Kidney epithelial cell (primary cell): ENCODE measurements at regions not wholly inside any gene's neighbourhood (a gene's known extent, or its start where the extent isn't known, plus 50 kb on each side); places are given as distances from the start of the nearest gene placed in this dataset.
"Not testable (repeated sequence)": the region's sequence is repeated elsewhere in the genome, so short reads cannot be mapped to it uniquely, and the experiment has no call there.

Source experiments
- DNase-seq: peaks from one replicate; pipeline ENCODE4 v3.0.0-alpha.2; 2010; ENCODE audit warnings: low read depth
- H3K27me3 ChIP-seq: 2 replicates; pipeline ENCODE4 v1.6.0; 2011; ENCODE audit warnings: low read length; ENCODE audit not compliant: control insufficient read depth, insufficient read depth
- H3K36me3 ChIP-seq: 2 replicates; pipeline ENCODE4 v1.5.1; 2011; ENCODE audit warnings: low read length; ENCODE audit not compliant: control insufficient read depth, insufficient read depth
- H3K4me3 ChIP-seq: 2 replicates; pipeline ENCODE4 v1.5.1; 2011; ENCODE audit warnings: low read depth, mild to moderate bottlenecking, control low read depth, low read length
- TF ChIP-seq, protein P1 (sequence below): IDR thresholded peaks from 2 replicates; pipeline ENCODE4 v1.5.1; 2011; ENCODE audit warnings: mild to moderate bottlenecking, moderate library complexity, low read length, control low read depth, inconsistent platforms; ENCODE audit not compliant: insufficient read depth, poor library complexity, severe bottlenecking

DNA sequence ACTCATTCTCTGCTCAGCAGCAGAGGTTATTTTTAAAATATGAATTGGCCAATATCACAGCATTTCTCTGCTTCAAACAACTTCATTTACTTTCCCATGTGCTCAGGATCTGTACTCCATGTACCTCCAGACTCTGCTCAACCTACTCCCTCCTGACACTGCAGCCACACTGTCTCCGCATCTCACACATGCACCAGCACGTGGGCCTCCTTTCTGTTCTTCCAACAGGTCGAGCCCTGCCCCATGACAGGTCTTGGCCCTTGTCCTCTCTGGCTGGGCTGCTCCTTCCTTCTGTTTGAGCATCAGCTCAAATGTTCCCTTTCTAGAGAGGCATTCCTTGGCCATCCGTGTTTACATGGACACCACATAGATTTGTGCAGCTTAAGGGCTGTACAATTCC, 195.7 kb downstream of the EBLN2 start:
- DNase-seq = no peak
- Histone ChIP-seq H3K27me3 (no peaks in the 10 kb centered on the region), H3K4me3 (no peak overlapping the region), H3K36me3 (no peaks in the 10 kb centered on the region)
- TF ChIP-seq, protein P1, sequence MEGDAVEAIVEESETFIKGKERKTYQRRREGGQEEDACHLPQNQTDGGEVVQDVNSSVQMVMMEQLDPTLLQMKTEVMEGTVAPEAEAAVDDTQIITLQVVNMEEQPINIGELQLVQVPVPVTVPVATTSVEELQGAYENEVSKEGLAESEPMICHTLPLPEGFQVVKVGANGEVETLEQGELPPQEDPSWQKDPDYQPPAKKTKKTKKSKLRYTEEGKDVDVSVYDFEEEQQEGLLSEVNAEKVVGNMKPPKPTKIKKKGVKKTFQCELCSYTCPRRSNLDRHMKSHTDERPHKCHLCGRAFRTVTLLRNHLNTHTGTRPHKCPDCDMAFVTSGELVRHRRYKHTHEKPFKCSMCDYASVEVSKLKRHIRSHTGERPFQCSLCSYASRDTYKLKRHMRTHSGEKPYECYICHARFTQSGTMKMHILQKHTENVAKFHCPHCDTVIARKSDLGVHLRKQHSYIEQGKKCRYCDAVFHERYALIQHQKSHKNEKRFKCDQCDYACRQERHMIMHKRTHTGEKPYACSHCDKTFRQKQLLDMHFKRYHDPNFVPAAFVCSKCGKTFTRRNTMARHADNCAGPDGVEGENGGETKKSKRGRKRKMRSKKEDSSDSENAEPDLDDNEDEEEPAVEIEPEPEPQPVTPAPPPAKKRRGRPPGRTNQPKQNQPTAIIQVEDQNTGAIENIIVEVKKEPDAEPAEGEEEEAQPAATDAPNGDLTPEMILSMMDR = no peak

DNA sequence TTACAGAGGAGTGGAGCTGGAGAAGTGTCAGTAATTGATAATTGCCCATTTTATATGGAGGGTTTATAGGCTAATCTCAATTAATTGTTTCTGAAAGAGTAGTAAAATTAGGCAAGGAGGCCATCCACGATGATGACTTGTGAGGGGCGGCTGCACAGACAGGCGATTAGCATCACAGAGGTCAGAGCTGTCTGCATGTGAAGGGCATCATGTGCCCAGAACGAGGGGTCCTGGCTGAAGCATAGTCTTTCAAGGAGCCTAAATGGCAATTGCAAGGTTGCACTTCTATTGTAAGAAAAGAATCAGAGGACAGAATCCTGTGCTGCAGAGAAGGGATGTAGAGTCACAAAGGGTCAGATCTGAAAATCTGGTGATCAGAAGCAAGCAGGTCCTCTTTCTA, 196.6 kb downstream of the EBLN2 start:
- H3K4me3 ChIP-seq = no peak overlapping the region
- H3K27me3 ChIP-seq = no peaks in the 10 kb centered on the region
- H3K36me3 ChIP-seq = no peaks in the 10 kb centered on the region
- TF ChIP-seq, protein P1 = no peak
- DNase-seq = no peak

DNA sequence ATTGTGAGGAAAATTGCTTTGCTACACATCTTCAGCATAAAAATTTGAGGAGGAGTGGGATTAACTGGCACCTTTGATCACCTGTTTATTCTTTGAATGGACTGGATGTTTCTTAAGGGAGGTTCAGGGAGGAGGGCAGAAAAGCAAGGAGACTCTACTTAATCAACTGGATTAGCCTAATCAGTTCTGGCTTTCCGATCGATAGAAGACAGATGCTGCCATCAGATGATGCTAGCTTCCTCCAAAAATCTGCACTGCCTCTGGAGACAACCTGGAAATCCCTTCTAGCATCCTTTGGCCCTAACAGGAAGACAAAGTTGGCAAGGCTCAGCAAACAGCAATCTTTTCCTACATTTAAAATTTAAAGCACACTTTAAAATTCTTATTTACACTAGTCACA, 197.8 kb downstream of the EBLN2 start:
- no peak overlapping the region for H3K4me3 ChIP-seq
- no peak for DNase-seq
- TF ChIP-seq, protein P1 = no peak
- H3K27me3 ChIP-seq = no peaks in the 10 kb centered on the region
- no peaks in the 10 kb centered on the region for H3K36me3 ChIP-seq

DNA sequence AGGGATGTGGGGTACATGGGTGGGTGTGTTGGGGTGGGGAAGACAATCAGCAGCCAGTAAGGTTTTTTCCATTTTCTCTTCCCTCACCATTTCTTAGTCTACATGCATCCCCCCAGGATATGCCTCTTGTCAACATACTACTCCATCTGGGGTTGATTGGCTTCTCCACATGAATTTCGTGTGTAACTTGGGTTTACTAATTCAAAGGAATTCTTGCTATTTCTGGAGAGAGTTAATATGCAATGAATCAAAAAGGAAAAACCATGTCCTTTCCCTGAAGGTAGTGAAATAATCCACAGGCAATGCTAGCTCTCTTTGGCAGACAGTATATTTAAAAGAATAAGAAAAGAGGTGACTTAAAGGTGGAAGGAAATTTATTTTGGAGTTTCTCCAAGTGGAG, 198.4 kb downstream of the EBLN2 start:
- TF ChIP-seq, protein P1 = no peak
- no peak for DNase-seq
- Histone ChIP-seq H3K27me3 (no peaks in the 10 kb centered on the region), H3K36me3 (no peaks in the 10 kb centered on the region), H3K4me3 (no peak overlapping the region)

DNA sequence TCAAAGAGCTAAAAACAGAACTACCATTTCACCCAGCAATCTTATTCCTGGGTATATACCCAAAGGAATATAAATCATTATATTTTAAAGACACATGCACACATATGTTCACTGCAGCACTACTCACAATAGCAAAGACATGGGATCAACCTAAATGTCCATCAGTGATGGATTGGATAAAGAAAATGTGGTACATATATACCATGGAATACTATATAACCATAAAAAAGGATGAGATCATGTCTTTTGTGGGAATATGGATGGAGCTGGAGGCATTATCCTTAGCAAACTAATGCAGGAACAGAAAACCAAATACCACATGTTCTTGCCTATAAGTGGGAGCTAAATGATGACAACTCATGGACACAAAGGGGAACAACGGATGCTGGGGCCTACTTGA, 205.1 kb downstream of the EBLN2 start:
- H3K27me3 ChIP-seq, H3K36me3 ChIP-seq, DNase-seq, H3K4me3 ChIP-seq: not testable (repeated sequence)

DNA sequence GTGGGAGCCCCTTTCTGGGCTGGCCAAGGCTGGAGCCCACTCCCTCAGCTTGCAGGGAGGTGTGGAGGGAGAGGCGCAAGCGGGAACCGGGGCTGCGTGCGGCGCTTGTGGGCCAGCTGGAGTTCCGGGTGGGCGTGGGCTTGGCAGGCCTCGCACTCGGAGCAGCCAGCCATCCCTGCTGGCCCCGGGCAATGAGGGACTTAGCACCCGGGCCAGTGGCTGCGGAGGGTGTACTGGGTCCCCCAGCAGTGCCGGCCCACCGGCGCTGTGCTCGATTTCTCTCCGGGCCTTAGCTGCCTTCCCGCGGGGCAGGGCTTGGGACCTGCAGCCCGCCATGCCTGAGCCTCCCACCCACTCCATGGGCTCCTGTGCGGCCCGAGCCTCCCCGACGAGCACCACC, 207.7 kb downstream of the EBLN2 start:
- not testable (repeated sequence) for DNase-seq, H3K4me3 ChIP-seq, H3K27me3 ChIP-seq, H3K36me3 ChIP-seq

DNA sequence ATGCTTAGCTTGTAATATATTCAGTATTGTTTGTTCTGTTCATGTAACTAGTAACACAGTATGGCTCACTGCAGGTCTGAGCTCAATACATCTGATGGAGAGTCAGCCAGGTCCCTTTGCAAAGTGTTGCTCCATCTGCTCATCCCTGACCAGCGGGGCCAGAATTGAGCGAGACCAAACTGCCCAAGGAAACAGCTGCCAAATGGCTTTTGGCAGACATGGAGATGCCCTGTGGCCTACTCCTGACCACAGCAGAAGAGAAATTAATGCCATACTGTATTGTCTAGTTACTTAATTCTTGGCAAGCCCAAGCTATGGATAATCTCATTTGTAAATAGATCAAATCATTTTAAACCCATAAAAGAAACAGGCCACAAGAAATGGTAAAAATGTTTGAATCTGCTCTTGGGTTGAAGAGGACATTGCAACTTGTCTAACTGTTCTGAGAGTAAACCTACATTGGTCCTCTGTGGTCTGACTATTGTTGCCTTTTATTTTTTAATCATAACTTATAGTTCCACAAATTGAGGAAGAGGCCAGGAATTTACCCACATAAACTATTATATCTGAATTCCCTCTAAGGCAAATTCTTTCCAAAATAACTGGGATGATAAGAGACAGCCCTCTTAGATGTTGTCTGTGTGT, 209.5 kb downstream of the EBLN2 start:
- Histone ChIP-seq H3K27me3 (no peaks in the 10 kb centered on the region), H3K36me3 (no peaks in the 10 kb centered on the region), H3K4me3 (no peak overlapping the region)
- DNase-seq = no peak
- TF ChIP-seq, protein P1 = no peak
